Chondrocyte (in vitro differentiated cells): ENCODE measurements at regions not wholly inside any gene's neighbourhood (a gene's known extent, or its start where the extent isn't known, plus 50 kb on each side); places are given as distances from the start of the nearest gene placed in this dataset.

Experiments used
- DNase-seq: peaks from one replicate; pipeline ENCODE4 v3.0.0; 2021; ENCODE audit warnings: mixed read lengths, low spot score
- H3K27ac Mint-ChIP-seq: one replicate; pipeline ENCODE4 v1.8.0; 2021; ENCODE audit warnings: mild to moderate bottlenecking, moderate library complexity, mixed read lengths; ENCODE audit not compliant: unreplicated experiment
- H3K27me3 Mint-ChIP-seq: 2 replicates; pipeline ENCODE4 v1.8.0; 2021; ENCODE audit warnings: low read depth, mixed read lengths
- H3K36me3 Mint-ChIP-seq: 2 replicates; pipeline ENCODE4 v1.8.0; 2021; ENCODE audit warnings: low read depth, mixed read lengths
- H3K4me1 Mint-ChIP-seq: 2 replicates; pipeline ENCODE4 v1.8.0; 2021; ENCODE audit warnings: low read depth, mild to moderate bottlenecking, mixed read lengths
- H3K4me3 Mint-ChIP-seq: one replicate; pipeline ENCODE4 v1.8.0; 2021; ENCODE audit warnings: mild to moderate bottlenecking, moderate library complexity, mixed read lengths; ENCODE audit not compliant: unreplicated experiment
- H3K9me3 Mint-ChIP-seq: 2 replicates; pipeline ENCODE4 v1.8.0; 2021; ENCODE audit warnings: low read depth, mixed read lengths
- TF ChIP-seq, protein P1 (sequence below): fragments of 200-600 bp; sonication (generic); IDR thresholded peaks from 2 replicates; pipeline ENCODE4 v1.5.0; 2021; ENCODE audit warnings: antibody characterized with exemption, mild to moderate bottlenecking, moderate library complexity

DNA sequence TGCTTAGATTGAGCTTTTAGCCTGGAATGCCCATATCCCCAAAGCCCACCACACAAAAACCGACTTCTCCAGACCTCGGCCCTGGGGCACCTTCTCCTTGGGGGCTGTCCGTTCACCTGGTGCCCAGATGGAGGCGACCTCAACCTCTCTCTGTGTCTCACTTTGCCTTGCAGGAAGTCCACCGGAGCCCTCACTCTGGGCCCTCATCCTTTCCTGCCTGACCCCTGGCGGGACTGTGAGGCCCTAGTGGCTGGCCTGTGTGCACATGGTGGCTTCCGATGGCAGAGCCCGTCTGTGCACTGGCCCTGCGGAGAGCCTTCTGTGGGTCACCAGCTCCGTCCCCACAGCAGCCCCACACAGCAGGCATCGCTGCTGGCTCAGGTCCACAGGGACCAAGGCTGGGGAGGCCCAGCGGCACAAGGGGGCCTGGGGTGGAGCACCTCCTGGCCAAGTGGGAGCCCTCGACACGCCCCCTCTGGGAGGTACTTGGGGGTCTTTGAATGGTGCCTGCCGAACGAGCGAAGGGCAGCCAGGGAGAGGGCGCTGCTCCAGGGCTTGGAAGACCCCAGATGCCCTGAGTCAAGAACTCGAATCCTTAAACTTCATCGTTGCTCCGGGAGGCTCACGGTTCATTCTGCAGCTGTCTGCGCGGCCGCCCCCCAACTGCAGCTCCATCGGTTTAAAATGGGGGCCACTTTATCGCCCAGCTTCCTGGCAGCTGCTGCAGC, 97.2 kb upstream of the ADRA2C start:
- TF ChIP-seq, protein P1, sequence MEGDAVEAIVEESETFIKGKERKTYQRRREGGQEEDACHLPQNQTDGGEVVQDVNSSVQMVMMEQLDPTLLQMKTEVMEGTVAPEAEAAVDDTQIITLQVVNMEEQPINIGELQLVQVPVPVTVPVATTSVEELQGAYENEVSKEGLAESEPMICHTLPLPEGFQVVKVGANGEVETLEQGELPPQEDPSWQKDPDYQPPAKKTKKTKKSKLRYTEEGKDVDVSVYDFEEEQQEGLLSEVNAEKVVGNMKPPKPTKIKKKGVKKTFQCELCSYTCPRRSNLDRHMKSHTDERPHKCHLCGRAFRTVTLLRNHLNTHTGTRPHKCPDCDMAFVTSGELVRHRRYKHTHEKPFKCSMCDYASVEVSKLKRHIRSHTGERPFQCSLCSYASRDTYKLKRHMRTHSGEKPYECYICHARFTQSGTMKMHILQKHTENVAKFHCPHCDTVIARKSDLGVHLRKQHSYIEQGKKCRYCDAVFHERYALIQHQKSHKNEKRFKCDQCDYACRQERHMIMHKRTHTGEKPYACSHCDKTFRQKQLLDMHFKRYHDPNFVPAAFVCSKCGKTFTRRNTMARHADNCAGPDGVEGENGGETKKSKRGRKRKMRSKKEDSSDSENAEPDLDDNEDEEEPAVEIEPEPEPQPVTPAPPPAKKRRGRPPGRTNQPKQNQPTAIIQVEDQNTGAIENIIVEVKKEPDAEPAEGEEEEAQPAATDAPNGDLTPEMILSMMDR: no peak
- Mint-ChIP-seq H3K4me1 (no peaks in the 10 kb centered on the region), H3K36me3 (no peaks in the 10 kb centered on the region), H3K4me3 (no peak overlapping the region), H3K9me3 (peaks cover 11% of the 10 kb centered on the region), H3K27me3 (peaks cover 15% of the 10 kb centered on the region), H3K27ac (no peak overlapping the region)
- no peak for DNase-seq

DNA sequence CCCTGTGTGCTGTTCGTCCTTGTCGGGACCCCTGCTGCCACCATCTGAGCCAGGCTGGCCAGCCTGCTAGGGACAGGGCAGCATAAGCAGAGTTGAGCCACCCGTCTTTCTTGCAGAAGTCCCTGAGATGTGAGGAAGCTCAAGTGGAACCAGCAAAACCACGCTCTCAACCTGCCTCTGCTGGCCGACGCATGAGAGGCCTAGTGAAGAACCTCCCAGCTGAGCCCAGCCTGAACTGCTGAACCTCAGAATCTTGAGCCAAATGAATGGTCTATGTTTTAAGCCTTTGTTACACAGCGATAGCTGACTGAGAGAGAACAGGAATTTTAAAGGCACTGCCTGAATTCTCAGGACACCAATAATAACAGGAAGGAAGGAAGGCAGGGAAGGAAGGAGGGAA, 98.9 kb upstream of the ADRA2C start:
- Mint-ChIP-seq H3K4me1 (no peaks in the 10 kb centered on the region), H3K9me3 (peaks cover 8% of the 10 kb centered on the region), H3K4me3 (no peak overlapping the region), H3K27me3 (peaks cover 16% of the 10 kb centered on the region), H3K36me3 (no peaks in the 10 kb centered on the region), H3K27ac (no peak overlapping the region)
- TF ChIP-seq, protein P1: no peak
- no peak for DNase-seq

DNA sequence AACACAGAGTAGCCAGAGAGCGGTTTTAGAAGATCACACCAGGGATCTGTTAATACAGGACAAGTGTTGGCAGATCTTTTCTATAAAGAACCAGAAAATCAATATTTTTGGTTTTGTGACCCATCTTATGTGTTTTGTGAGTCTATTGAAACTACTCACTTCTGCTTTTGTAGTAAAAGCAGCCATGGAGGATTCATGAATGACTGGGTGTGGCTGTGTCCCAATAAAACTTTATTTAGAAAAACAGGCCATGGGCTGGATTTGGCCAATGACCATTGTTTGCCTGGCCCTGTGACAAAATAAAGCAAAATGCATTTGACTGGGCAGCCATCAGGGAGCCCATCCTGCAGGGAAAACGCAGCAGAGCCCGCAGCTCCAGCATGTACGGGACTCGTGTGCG, 99.9 kb upstream of the ADRA2C start:
- no peak overlapping the region for H3K4me3 Mint-ChIP-seq
- H3K27ac Mint-ChIP-seq: no peak overlapping the region
- H3K4me1 Mint-ChIP-seq: no peaks in the 10 kb centered on the region
- DNase-seq: no peak
- H3K36me3 Mint-ChIP-seq: no peaks in the 10 kb centered on the region
- H3K27me3 Mint-ChIP-seq: peaks cover 18% of the 10 kb centered on the region
- H3K9me3 Mint-ChIP-seq: peaks cover 8% of the 10 kb centered on the region
- TF ChIP-seq, protein P1: no peak

- H3K27ac Mint-ChIP-seq: no peak overlapping the region
- H3K27me3 Mint-ChIP-seq: peaks cover 26% of the 10 kb centered on the region
- no peak for DNase-seq
- H3K36me3 Mint-ChIP-seq: no peaks in the 10 kb centered on the region
- peaks cover 2% of the 10 kb centered on the region for H3K4me1 Mint-ChIP-seq
- H3K9me3 Mint-ChIP-seq: peaks cover 8% of the 10 kb centered on the region
- TF ChIP-seq, protein P1: no peak
- no peak overlapping the region for H3K4me3 Mint-ChIP-seq
Observed at GRCh38 chr4:3665360-3665891, 100.8 kb upstream of the ADRA2C start.

- Mint-ChIP-seq H3K27me3 (peaks cover 42% of the 10 kb centered on the region), H3K36me3 (no peaks in the 10 kb centered on the region), H3K27ac (no peak overlapping the region), H3K4me3 (no peak overlapping the region), H3K4me1 (peaks cover 2% of the 10 kb centered on the region), H3K9me3 (peaks cover 8% of the 10 kb centered on the region)
- no peak for DNase-seq
- TF ChIP-seq, protein P1: no peak
Observed at GRCh38 chr4:3663791-3664190, 102.4 kb upstream of the ADRA2C start.
